ENCODE measurements at regions not wholly inside any gene's neighbourhood (a gene's known extent, or its start where the extent isn't known, plus 50 kb on each side); places are given as distances from the start of the nearest gene placed in this dataset.
A peak's percentile ranks its signal among the peaks of the same experiment; 100 is the strongest.

- DNase-seq = peak; percentile 15
Observed at GRCh38 chr9:90333226-90333625, 309.4 kb downstream of the DIRAS2 start.

- DNase-seq = peak; percentile 59
Observed at GRCh38 chr9:90340421-90340820, 302.2 kb downstream of the DIRAS2 start.

DNA sequence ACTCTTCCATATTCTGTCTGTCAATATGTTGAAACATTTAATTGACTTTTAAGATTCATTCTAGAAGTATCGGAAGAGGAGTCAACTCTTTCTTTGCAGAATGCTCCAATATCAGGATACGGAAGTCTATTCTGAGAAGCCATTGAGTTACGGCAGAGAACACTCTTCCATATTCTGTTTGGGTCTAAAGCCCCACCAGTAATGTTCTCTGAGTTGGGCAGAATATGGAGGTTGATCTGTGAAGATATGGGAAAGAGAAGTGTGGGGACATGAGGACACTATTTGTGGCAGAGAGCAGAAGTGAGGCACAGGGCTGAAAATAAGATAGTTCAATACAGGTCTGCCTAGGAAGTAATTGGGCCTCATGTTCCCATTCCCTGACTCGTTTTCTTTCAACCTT, 300.0 kb downstream of the DIRAS2 start:
- DNase-seq = no peak

DNA sequence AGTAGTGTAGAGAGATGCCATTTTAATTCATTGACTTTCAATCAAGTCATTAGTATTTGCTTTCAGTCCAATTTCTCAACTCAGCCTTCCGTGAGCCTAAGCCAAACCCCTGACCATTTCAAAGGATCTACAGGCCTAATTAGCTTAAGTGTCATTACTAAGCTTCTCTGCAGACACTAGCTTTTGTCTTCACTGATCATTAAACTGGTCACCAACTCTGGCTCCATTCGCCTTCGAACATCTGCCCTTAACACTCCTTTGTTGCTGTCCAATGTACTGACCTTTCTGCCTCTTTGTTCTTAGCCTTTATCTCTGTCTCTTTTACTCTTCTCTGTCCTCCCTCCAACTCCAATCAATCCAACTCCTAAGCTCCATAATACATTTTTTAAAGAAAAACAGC, 299.3 kb downstream of the DIRAS2 start:
- peak; percentile 45 for DNase-seq

- DNase-seq = peak; percentile 46
Observed at GRCh38 chr9:90343991-90344390, 298.6 kb downstream of the DIRAS2 start.

DNA sequence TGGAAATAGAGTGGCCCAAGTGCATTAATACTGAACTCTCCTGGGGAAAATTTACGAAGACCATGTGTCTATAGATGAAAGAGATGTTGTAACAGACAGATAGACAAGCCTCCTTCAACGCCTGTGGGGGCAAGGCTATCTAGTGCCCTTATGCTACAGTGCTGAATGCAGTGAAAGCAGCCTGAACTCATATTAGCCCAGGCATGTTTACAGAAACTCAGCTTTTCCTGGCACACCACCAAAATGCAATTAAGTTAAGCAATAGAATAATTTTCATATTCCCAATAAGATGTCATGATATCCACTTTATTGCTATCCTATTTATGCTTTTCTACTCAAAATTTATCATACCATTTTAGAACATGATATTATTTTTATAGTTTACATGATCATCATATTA, 277.0 kb downstream of the DIRAS2 start:
- no peak for DNase-seq

DNA sequence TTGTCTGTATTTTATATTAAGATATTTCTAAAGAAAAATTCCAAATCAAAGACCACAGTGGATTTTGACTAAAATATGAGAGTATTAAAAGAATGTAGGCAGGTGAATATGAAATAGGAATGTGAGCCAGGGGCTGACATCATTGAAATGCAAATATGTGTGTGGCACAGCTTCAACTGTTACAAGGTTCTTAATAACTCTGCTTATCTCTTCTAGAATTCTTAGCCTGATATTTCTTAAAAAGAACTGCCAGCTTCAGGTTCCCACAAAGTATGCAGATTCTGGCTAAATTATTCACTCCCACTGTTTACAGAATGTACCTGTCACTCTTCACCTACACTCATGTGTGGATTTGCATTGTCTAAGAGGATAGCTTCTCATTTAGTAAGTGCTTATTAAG, 274.4 kb downstream of the DIRAS2 start:
- no peak for DNase-seq

DNA sequence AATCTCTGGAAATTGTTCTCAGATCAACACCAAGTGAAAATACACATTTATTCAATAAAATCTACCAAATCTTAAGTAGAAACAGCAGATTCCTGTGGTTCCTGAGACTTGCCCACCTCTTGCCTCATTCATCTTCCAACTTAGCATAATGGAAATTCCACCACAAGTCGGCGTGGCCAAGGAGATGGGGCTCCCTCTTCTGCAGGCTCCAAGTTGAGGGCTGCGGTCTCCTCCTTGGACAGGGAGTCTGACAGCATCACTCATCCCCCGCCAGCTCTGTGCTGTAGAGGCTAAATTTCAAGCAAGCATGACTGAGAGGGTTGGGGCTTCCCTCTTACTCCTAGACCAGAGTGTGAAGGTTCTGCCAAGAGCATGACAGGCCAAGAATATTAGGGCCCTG, 273.7 kb downstream of the DIRAS2 start:
- DNase-seq = no peak

- no peak for DNase-seq
Observed at GRCh38 chr9:90379771-90380170, 262.9 kb downstream of the DIRAS2 start.

DNA sequence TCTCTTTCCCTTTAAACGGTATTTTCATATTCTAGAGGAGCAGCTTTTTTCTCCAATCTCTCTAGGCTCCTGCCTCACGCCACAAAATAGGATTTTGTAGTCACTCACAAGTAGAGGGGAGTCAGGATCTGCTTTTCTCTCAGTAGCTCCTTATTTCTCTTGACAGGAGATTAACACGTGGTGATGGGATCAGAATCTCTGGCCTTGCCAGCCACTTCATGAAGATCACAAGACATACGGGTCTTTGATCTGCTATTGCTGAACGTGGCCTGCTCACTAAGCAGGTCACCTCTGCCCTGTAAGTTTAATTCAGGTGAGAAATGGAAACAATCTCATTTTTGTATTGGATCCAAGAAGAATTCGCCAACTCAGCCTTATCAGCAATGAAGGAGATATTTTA, 257.5 kb downstream of the DIRAS2 start:
- no peak for DNase-seq

DNA sequence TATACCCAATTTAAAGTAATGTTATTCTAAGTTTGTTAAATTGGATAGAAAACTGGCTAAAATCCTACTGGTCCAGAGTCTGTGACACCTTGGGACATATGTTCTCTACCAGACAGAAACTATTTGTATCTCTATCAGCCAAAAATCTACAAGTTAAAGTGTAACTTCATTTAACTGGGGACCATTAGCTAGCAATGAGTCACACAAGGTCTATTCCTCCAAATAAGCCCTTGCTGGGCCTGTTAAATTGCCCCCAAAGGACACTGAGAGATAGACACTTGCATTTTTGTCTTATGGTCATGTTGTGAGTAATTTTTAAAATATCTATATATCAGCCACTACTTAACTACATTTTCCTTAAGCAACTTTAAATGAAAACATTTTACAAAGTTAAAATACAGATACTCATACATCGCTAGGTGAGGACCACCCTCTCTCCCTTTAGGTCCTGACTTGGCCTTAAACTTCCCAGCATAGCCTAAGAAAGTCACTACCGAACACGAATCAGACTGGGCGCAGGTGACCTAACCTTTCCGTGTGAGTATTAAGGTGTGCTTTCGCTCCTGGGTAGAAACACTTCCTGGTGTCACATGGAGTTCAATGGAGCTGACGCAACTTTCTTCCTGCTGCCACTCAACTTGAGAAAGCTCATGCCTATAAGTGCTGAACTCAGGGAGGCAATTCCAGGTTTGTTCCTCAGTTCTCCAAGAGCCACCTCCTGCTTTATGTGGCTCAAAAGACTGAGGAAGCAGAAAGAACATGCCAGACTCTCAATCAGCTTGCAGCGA, 249.1 kb downstream of the DIRAS2 start:
- DNase-seq = peak; percentile 46

DNA sequence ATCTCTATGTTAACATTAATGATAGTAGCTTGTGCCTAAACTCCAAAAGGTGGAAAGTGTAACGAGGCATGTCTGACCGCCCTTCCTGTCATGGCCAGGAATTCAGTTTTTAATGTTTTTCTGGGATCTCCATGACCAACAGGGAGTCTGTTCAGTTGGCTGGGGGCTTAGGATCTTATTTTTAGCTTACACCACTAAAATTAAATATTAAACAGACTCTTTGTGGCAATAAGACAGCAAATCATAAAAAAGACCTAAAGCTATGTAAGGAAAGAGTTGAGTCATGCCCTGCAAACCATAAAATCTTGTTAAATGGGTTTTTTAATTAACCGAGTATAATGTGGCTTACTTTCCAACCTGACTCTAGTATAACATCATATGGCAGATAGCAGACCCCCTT, 247.8 kb downstream of the DIRAS2 start:
- DNase-seq = no peak

DNA sequence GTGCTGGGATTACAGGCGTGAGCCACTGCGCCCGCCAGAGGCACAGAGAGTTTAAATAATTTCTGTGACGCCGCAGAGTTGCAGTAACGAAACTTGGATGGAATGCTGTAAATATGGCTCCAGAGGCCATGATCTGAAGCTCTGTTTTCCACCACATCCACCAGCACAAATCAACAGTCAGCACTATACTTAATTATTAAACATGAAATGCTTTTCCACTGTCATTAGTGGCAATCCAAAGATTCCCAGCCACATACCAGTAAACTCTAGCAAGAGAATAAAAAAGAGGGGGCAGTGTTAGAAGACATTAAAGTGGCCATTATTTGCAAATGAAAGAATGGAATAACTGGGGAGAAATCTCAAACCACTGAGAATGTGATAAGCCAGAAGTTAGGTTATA, 242.5 kb downstream of the DIRAS2 start:
- no peak for DNase-seq

DNA sequence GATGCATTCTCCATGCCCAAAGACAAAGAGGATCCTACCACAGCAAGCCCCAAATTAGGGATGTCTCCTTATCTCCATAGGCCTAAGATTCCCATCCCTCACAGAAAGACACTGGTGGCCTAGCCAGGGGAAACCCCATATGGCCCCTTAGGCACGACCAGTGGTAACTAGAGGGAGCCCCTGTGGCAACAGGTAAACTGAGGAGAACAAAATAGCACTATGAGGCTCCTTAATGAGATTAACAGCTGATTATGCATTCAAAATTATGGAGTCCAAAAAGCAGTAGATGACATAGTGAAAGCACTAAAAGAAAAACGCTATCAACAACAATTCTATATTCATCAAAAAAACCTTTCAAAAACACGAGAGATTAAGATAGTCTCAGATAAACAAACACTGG, 234.0 kb downstream of the DIRAS2 start:
- DNase-seq = no peak

DNA sequence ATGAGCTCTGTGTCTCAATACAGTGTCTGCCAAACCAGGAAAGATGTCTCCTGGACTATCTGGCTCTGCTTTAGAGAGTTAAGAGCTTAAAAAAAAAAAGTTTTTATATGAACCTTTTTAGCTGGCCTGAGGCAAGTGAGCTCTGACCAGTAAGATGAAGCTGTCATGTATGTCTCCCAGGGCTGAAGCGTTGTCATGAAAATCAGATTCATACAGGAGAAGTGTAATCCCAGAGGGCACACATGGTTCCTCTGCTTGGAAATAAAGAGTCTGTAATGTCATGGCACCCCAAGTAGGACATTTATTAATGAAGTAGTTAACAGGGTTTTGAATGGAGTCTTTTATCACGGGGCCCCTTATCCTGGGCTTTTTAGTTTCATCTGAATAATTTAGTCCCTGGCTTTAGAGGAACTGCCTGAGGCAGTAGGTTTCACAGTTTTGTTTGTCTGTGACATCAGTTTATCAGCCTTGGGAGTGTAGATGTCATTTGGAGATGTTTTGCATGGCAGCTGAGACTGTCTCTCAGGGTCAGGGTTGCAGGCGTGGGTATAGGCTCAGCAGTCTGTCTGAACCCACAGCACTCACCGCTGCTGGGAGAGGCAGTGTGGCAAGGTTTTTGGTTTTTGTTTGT, 223.3 kb downstream of the DIRAS2 start:
- no peak for DNase-seq

GRCh38 chr9:90420211-90420610, 222.4 kb downstream of the DIRAS2 start:
- DNase-seq = no peak

GRCh38 chr9:90420768-90421513, 221.7 kb downstream of the DIRAS2 start:
- peak; percentile 16 for DNase-seq

DNA sequence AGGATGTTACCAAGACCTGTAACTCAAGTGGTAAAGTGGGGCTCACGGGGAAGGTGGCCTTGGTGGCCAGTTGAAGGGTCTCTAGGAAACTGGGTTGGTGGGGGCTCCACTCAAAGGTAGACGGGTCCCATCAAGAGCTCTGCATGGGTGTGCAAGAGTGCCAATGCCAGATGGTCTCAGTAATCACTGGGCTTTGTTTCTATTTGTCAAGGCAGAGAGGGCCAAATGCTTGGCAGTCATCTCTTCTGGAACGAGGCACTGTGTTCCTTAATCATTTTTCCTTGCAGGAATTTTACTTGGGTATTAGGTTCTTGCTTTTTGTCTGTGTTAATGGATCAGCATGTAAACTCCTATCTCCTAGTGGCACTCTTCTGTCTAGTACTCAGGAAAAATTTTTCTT, 220.8 kb downstream of the DIRAS2 start:
- no peak for DNase-seq

- DNase-seq = peak; percentile 26
Observed at GRCh38 chr9:90423661-90424193, 218.9 kb downstream of the DIRAS2 start.

- no peak for DNase-seq
Observed at GRCh38 chr9:90428517-90428916, 214.1 kb downstream of the DIRAS2 start.

GRCh38 chr9:90432951-90433350, 209.7 kb downstream of the DIRAS2 start:
- no peak for DNase-seq

- peak; percentile 80 for DNase-seq
Observed at GRCh38 chr9:90433398-90433941, 209.2 kb downstream of the DIRAS2 start.

- no peak for DNase-seq
Observed at GRCh38 chr9:90441814-90442213, 200.8 kb downstream of the DIRAS2 start.
